Ascending aorta (tissue), 2 donors: ENCODE measurements at regions not wholly inside any gene's neighbourhood (a gene's known extent, or its start where the extent isn't known, plus 50 kb on each side); places are given as distances from the start of the nearest gene placed in this dataset.

ENCODE experiments used
- DNase-seq, 2 donors: peaks; one replicate each; pipeline ENCODE4 v3.0.0-alpha.2; 2019; ENCODE audit warnings: low spot score in 2 of 2
- H3K27ac ChIP-seq, 2 donors: fragments of 200-600 bp; sonication (generic); one replicate each; pipeline ENCODE4 v1.5.1; 2016 to 2017; ENCODE audit warnings: mild to moderate bottlenecking in 1 of 2
- H3K27me3 ChIP-seq: fragments of 200-600 bp; sonication (generic); one replicate; pipeline ENCODE4 v1.5.1; 2017
- H3K36me3 ChIP-seq, 2 donors: fragments of 200-600 bp; sonication (generic); one replicate each; pipeline ENCODE4 v1.5.1; 2016
- H3K4me1 ChIP-seq, 2 donors: fragments of 200-600 bp; sonication (generic); one replicate each; pipeline ENCODE4 v1.5.1; 2016 to 2017; ENCODE audit warnings: mild to moderate bottlenecking in 1 of 2
- H3K4me3 ChIP-seq, 2 donors: fragments of 200-600 bp; sonication (generic); one replicate each; pipeline ENCODE4 v1.5.1; 2016 to 2017; ENCODE audit warnings: mild to moderate bottlenecking in 1 of 2
- H3K9me3 ChIP-seq, 2 donors: fragments of 200-600 bp; sonication (generic); one replicate each; pipeline ENCODE4 v1.5.1; 2016
- intact Hi-C: fragments of 100-400 bp; cut with DNase I; formaldehyde crosslinking; loops from one replicate; pipeline ENCODE4 v1.15.1; 2023
- TF ChIP-seq, protein P1 (sequence below), 3 experiments: fragments of 200-600 bp in 2 of 3; fragments of 450-650 bp in 1 of 3; sonication (generic) in 2 of 3; IDR thresholded peaks; one replicate each; pipeline ENCODE4 v1.5.1; 2016 to 2019; ENCODE audit warnings: antibody characterized with exemption in 3 of 3, mild to moderate bottlenecking in 1 of 3, moderate library complexity in 1 of 3

GRCh38 chr16:73329358-73330286, 281.7 kb upstream of the ZFHX3 start:
- no peaks in the 10 kb centered on the region for H3K4me1 ChIP-seq
- TF ChIP-seq, protein P1, sequence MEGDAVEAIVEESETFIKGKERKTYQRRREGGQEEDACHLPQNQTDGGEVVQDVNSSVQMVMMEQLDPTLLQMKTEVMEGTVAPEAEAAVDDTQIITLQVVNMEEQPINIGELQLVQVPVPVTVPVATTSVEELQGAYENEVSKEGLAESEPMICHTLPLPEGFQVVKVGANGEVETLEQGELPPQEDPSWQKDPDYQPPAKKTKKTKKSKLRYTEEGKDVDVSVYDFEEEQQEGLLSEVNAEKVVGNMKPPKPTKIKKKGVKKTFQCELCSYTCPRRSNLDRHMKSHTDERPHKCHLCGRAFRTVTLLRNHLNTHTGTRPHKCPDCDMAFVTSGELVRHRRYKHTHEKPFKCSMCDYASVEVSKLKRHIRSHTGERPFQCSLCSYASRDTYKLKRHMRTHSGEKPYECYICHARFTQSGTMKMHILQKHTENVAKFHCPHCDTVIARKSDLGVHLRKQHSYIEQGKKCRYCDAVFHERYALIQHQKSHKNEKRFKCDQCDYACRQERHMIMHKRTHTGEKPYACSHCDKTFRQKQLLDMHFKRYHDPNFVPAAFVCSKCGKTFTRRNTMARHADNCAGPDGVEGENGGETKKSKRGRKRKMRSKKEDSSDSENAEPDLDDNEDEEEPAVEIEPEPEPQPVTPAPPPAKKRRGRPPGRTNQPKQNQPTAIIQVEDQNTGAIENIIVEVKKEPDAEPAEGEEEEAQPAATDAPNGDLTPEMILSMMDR (IDR thresholded peaks at IDR 0.05) = no peak
- H3K27ac ChIP-seq = no peak overlapping the region
- no peaks in the 10 kb centered on the region for H3K27me3 ChIP-seq
- no peak for DNase-seq
- no peaks in the 10 kb centered on the region for H3K9me3 ChIP-seq
- no peaks in the 10 kb centered on the region for H3K36me3 ChIP-seq
- H3K4me3 ChIP-seq = no peak overlapping the region
- intact Hi-C loops = no loop called here

DNA sequence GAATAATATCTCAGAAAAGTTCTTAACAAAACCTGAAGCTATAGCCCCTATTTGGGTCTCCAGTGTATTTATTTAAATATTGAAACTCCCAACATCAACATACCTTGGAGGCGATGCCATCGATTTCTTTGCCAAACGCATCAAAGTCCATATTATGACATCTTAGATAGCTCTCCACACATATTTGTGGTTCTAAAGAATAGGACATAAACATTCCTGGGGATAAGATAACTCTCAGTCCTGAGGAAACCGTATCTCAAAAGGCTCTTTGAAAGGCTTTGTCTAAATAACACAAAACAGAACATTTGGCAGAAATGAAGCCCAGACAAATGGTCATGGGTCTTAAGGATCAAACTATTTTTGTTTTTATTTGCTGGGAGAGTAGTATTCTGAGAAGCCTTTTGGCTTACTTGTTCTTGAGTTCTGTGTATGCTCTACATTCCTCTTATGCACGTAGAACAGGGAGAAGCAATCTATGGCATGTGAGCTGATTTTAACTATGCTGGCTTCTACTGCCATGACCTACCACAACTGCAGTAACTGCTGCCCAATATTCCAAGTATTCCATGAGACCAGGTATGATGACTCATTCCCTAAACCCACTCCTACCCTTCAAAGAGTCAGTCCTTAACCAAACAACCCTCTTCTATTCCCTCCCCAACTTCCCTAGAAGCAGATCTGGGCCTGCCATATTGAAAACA, 279.0 kb upstream of the ZFHX3 start:
- H3K9me3 ChIP-seq = no peaks in the 10 kb centered on the region
- no peak overlapping the region for H3K27ac ChIP-seq
- no peaks in the 10 kb centered on the region for H3K4me1 ChIP-seq
- TF ChIP-seq, protein P1 (IDR thresholded peaks at IDR 0.05) = no peak
- no peaks in the 10 kb centered on the region for H3K27me3 ChIP-seq
- intact Hi-C loops = no loop called here
- no peak overlapping the region for H3K4me3 ChIP-seq
- H3K36me3 ChIP-seq = no peaks in the 10 kb centered on the region
- DNase-seq = no peak

DNA sequence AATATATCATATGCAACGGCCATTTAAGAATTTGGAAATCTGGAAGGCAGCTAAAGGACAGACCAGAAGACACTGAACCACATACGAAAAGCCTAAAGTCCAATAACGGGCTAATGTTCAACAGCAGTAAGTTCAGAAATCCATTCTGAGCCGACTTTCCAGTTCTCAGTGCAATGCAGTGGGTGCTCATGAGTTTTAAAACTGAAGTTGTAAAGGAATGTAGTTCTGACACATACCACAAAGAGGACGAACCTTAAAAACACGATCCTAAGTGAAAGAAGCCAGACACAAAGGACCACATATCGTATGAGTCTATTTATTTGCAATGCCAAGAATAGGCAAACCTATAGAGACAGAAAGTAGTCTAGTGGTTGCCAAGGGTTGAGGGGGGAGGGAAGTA, 278.3 kb upstream of the ZFHX3 start:
- DNase-seq = no peak
- no peak overlapping the region for H3K27ac ChIP-seq
- H3K4me3 ChIP-seq = no peak overlapping the region
- TF ChIP-seq, protein P1 (IDR thresholded peaks at IDR 0.05) = no peak
- H3K4me1 ChIP-seq = no peaks in the 10 kb centered on the region
- no peaks in the 10 kb centered on the region for H3K9me3 ChIP-seq
- intact Hi-C loops = no loop called here
- H3K36me3 ChIP-seq = no peaks in the 10 kb centered on the region
- no peaks in the 10 kb centered on the region for H3K27me3 ChIP-seq

DNA sequence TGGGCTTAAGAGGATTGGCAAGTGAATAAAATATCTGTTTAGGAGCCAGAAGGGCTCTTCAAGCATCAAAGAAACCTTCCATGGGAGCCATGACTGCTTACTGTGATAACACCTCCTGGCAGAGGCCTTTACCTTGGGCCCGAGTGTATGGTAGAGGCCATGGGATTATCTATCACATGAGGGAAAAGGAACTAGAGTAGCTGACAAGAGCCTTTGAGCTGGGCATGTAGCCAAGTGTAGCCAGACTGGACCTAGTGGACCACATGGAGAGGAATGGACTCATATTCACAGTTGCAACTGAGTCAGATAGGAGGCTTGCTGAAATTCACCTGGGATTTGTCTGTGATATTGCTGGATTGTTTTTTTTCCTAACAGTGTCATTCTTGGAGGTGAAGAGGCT, 276.0 kb upstream of the ZFHX3 start:
- TF ChIP-seq, protein P1 (IDR thresholded peaks at IDR 0.05) = no peak
- H3K4me1 ChIP-seq = no peaks in the 10 kb centered on the region
- DNase-seq = no peak
- H3K27ac ChIP-seq = no peak overlapping the region
- H3K4me3 ChIP-seq = no peak overlapping the region
- H3K27me3 ChIP-seq = no peaks in the 10 kb centered on the region
- intact Hi-C loops = no loop called here
- no peaks in the 10 kb centered on the region for H3K9me3 ChIP-seq
- no peaks in the 10 kb centered on the region for H3K36me3 ChIP-seq

DNA sequence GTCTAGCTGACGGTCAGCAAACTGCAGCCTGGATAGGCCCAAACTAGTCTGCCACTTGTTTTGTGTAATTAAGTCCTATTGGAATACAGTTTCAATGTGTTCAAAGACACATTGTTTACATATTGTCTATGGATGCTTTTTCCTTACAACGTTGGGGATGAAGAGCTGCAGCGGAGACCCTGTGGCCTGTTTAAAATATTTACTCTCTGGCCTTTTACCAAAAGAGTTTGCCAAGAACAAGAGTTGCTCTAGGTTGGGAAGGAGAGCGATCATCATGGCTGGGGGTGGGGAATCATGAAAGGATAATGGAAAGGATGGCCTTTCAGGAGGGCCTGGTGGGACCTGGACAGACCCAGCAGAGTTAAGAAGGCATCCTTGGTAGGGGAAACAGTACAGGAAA, 274.9 kb upstream of the ZFHX3 start:
- no peak overlapping the region for H3K4me3 ChIP-seq
- H3K27me3 ChIP-seq = no peaks in the 10 kb centered on the region
- no peak overlapping the region for H3K27ac ChIP-seq
- intact Hi-C loops = no loop called here
- no peaks in the 10 kb centered on the region for H3K36me3 ChIP-seq
- no peaks in the 10 kb centered on the region for H3K4me1 ChIP-seq
- no peaks in the 10 kb centered on the region for H3K9me3 ChIP-seq
- TF ChIP-seq, protein P1 (IDR thresholded peaks at IDR 0.05) = no peak
- no peak for DNase-seq
